Prostate gland (tissue), 2 donors: ENCODE measurements at regions not wholly inside any gene's neighbourhood (a gene's known extent, or its start where the extent isn't known, plus 50 kb on each side); places are given as distances from the start of the nearest gene placed in this dataset.
"Not testable (repeated sequence)": the region's sequence is repeated elsewhere in the genome, so short reads cannot be mapped to it uniquely, and the experiment has no call there.

Source experiments
- DNase-seq: peaks from one replicate; pipeline ENCODE4 v3.0.0-alpha.2; 2019; ENCODE audit warnings: low spot score
- H3K27ac ChIP-seq, 2 donors: fragments of 200-600 bp; sonication (generic); 2 replicates each; pipeline ENCODE4 v1.5.1; 2017 to 2019
- H3K27me3 ChIP-seq: fragments of 200-600 bp; sonication (generic); replicated peaks from 2 replicates; pipeline ENCODE4 v1.5.1; 2019; ENCODE audit not compliant: insufficient read depth
- H3K36me3 ChIP-seq, 2 donors: fragments of 200-600 bp; sonication (generic); 1 replicate in 1 of 2; 2 replicates in 1 of 2; pipeline versions ENCODE4 v1.5.1 to v1.8.1; 2017 to 2019
- H3K4me1 ChIP-seq: fragments of 200-600 bp; sonication (generic); replicated peaks from 2 replicates; pipeline ENCODE4 v1.5.1; 2019
- H3K4me3 ChIP-seq, 2 donors: fragments of 200-600 bp; sonication (generic); 2 replicates each; pipeline ENCODE4 v1.5.1; 2017 to 2019
- H3K9me3 ChIP-seq: fragments of 200-600 bp; sonication (generic); 2 replicates; pipeline ENCODE4 v1.5.1; 2017
- CTCF ChIP-seq, 4 experiments: fragments of 200-600 bp in 2 of 4; fragments of 450-650 bp in 2 of 4; sonication (generic) in 2 of 4; IDR thresholded peaks; 1 replicate in 3 of 4; 2 replicates in 1 of 4; pipeline ENCODE4 v1.5.1; 2016 to 2019; ENCODE audit warnings: antibody characterized with exemption in 4 of 4, mild to moderate bottlenecking in 2 of 4, moderate library complexity in 2 of 4
- POLR2A ChIP-seq: fragments of 450-650 bp; IDR thresholded peaks from one replicate; pipeline ENCODE4 v1.6.1; 2016; ENCODE audit warnings: antibody characterized with exemption, mild to moderate bottlenecking
- POLR2AphosphoS5 ChIP-seq: sonication (generic); formaldehyde crosslinking; IDR thresholded peaks from one replicate; pipeline ENCODE4 v1.6.1; 2017; ENCODE audit warnings: antibody characterized with exemption
- WGBS: methylation state at CpG from one replicate; pipeline ENCODE4 v1.1.5; 2018; 5-methylcytosine and 5-hydroxymethylcytosine counted together
- intact Hi-C: fragments of 100-400 bp; cut with DNase I; formaldehyde crosslinking; loops from one replicate; pipeline ENCODE4 v1.14.2; 2022

- Histone ChIP-seq H3K27me3 (no peaks in the 10 kb centered on the region), H3K4me1 (no peaks in the 10 kb centered on the region), H3K4me3 (no peak overlapping the region), H3K27ac (no peak overlapping the region), H3K36me3 (no peaks in the 10 kb centered on the region), H3K9me3 (no peaks in the 10 kb centered on the region)
- 99% methylated on average over 4 of the region's 4 CpGs for WGBS
- intact Hi-C loops = no loop called here
- TF ChIP-seq POLR2A (no peak), POLR2AphosphoS5 (no peak), CTCF (IDR thresholded peaks at IDR 0.05) (no peak)
- no peak for DNase-seq
Measured at GRCh38 chr1:61028136-61028535, 54.2 kb upstream of the NFIA start.

- H3K27ac ChIP-seq, intact Hi-C loops, DNase-seq, H3K27me3 ChIP-seq, H3K36me3 ChIP-seq, H3K9me3 ChIP-seq, H3K4me1 ChIP-seq, H3K4me3 ChIP-seq: not testable (repeated sequence)
- WGBS = 86% methylated on average over 7 of the region's 7 CpGs
Measured at GRCh38 chr1:61018068-61018467, 64.3 kb upstream of the NFIA start.

GRCh38 chr1:61017651-61018050 is 64.7 kb upstream of the NFIA start:
- Histone ChIP-seq H3K4me3 (no peak overlapping the region), H3K4me1 (no peaks in the 10 kb centered on the region), H3K36me3 (no peaks in the 10 kb centered on the region), H3K27me3 (no peaks in the 10 kb centered on the region), H3K9me3 (no peaks in the 10 kb centered on the region), H3K27ac (no peak overlapping the region)
- WGBS = 87% methylated on average over 1 of the region's 1 CpG
- DNase-seq = no peak
- intact Hi-C loops = no loop called here
- TF ChIP-seq POLR2A (no peak), POLR2AphosphoS5 (no peak), CTCF (IDR thresholded peaks at IDR 0.05) (no peak)

GRCh38 chr1:61013946-61014667 is 68.3 kb upstream of the NFIA start:
- 61% methylated on average over 4 of the region's 4 CpGs for whole genome bisulfite sequencing
- no peak for DNase-seq
- intact Hi-C loops = no loop called here
- H3K4me1 ChIP-seq = no peaks in the 10 kb centered on the region
- no peaks in the 10 kb centered on the region for H3K9me3 ChIP-seq
- no peak overlapping the region for H3K27ac ChIP-seq
- H3K36me3 ChIP-seq = no peaks in the 10 kb centered on the region
- TF ChIP-seq POLR2AphosphoS5 (no peak), POLR2A (no peak), CTCF (IDR thresholded peaks at IDR 0.05) (no peak)
- H3K27me3 ChIP-seq = no peaks in the 10 kb centered on the region
- H3K4me3 ChIP-seq = no peak overlapping the region

GRCh38 chr1:61013189-61013945 is 69.0 kb upstream of the NFIA start:
- Histone ChIP-seq H3K27me3 (no peaks in the 10 kb centered on the region), H3K4me3 (no peak overlapping the region), H3K36me3 (no peaks in the 10 kb centered on the region), H3K9me3 (no peaks in the 10 kb centered on the region), H3K4me1 (no peaks in the 10 kb centered on the region), H3K27ac (no peak overlapping the region)
- DNase-seq = no peak
- TF ChIP-seq CTCF (IDR thresholded peaks at IDR 0.05) (no peak), POLR2AphosphoS5 (no peak), POLR2A (no peak)
- intact Hi-C loops = no loop called here
- WGBS = 80% methylated on average over 4 of the region's 4 CpGs
